ENCODE measurements at regions not wholly inside any gene's neighbourhood (a gene's known extent, or its start where the extent isn't known, plus 50 kb on each side); places are given as distances from the start of the nearest gene placed in this dataset.
"Not testable (repeated sequence)": the region's sequence is repeated elsewhere in the genome, so short reads cannot be mapped to it uniquely, and the experiment has no call there.

DNA sequence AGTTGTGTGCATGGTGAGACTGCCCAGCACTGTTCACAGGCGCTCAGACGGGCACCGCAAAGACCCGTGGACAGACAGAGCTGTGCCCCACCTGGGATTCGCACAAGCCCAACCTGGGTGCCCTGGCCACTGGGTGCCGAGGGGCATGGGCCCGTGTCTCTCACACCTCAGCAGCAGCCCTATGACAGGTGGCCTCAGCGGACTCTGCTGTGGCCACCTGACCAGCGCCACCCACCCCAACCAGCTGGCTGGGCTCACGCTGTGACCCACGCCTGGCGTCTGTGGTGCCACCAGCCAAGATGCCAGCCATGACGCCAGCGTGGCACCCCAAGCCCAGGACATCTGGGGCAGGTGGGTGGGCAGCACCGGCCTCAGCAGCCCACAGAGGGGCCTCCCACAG, 129.3 kb downstream of the IGLL1 start:
- TF ChIP-seq EZH2 (IDR thresholded peaks at IDR 0.05; ENCODE audit: low read depth), result not testable (repeated sequence)
- TF ChIP-seq, protein P1, sequence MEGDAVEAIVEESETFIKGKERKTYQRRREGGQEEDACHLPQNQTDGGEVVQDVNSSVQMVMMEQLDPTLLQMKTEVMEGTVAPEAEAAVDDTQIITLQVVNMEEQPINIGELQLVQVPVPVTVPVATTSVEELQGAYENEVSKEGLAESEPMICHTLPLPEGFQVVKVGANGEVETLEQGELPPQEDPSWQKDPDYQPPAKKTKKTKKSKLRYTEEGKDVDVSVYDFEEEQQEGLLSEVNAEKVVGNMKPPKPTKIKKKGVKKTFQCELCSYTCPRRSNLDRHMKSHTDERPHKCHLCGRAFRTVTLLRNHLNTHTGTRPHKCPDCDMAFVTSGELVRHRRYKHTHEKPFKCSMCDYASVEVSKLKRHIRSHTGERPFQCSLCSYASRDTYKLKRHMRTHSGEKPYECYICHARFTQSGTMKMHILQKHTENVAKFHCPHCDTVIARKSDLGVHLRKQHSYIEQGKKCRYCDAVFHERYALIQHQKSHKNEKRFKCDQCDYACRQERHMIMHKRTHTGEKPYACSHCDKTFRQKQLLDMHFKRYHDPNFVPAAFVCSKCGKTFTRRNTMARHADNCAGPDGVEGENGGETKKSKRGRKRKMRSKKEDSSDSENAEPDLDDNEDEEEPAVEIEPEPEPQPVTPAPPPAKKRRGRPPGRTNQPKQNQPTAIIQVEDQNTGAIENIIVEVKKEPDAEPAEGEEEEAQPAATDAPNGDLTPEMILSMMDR (conservative IDR thresholded peaks at IDR 0.05), result not testable (repeated sequence)

Measured in PC-9 (cell line).